ENCODE measurements at regions not wholly inside any gene's neighbourhood (a gene's known extent, or its start where the extent isn't known, plus 50 kb on each side); places are given as distances from the start of the nearest gene placed in this dataset.

- no peak for TF ChIP-seq REST (IDR thresholded peaks at IDR 0.05; ENCODE audit: insufficient read depth in 1 of 2, low read depth in 2 of 2, low read length in 2 of 2)
- no peak for TF ChIP-seq TAF1 (IDR thresholded peaks at IDR 0.05; ENCODE audit: borderline replicate concordance, insufficient read depth, low read length)
- no peak for TF ChIP-seq POLR2AphosphoS5 (IDR thresholded peaks at IDR 0.05; ENCODE audit: low read depth, low read length)
- TF ChIP-seq SIN3A (IDR thresholded peaks at IDR 0.05; ENCODE audit: borderline replicate concordance, insufficient read depth, low read length) = no peak
Observed at GRCh38 chr4:104559502-104559901, 64.8 kb upstream of the CXXC4 start.

Data from PFSK-1 (cell line).